ENCODE measurements at regions not wholly inside any gene's neighbourhood (a gene's known extent, or its start where the extent isn't known, plus 50 kb on each side); places are given as distances from the start of the nearest gene placed in this dataset.
"Not testable (repeated sequence)": the region's sequence is repeated elsewhere in the genome, so short reads cannot be mapped to it uniquely, and the experiment has no call there.

DNA sequence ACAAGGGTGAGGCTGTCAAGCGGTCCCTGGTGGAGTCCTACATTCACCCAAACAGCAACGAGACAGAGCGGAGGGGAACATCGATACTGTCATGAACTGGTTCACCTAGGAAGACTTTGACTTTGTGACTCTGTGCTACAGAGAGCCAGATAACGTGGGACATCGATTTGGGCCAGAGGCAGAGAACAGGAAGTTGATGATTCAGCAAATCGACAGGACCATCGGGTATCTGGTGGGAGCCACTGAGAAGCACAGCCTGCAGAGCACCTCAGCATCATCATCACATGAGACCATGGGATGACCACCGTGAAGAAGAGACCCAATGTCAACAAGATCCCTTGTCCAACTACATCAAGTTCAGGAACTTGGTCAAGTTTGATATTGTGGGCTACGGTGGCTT is 104.1 kb upstream of the DRD5 start:
- TF ChIP-seq, protein P1, sequence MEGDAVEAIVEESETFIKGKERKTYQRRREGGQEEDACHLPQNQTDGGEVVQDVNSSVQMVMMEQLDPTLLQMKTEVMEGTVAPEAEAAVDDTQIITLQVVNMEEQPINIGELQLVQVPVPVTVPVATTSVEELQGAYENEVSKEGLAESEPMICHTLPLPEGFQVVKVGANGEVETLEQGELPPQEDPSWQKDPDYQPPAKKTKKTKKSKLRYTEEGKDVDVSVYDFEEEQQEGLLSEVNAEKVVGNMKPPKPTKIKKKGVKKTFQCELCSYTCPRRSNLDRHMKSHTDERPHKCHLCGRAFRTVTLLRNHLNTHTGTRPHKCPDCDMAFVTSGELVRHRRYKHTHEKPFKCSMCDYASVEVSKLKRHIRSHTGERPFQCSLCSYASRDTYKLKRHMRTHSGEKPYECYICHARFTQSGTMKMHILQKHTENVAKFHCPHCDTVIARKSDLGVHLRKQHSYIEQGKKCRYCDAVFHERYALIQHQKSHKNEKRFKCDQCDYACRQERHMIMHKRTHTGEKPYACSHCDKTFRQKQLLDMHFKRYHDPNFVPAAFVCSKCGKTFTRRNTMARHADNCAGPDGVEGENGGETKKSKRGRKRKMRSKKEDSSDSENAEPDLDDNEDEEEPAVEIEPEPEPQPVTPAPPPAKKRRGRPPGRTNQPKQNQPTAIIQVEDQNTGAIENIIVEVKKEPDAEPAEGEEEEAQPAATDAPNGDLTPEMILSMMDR (IDR thresholded peaks at IDR 0.05): not testable (repeated sequence)
- TF ChIP-seq EP300, POLR2A (IDR thresholded peaks at IDR 0.05): not testable (repeated sequence)

Measured in stomach (tissue), 4 donors.